ENCODE measurements at regions not wholly inside any gene's neighbourhood (a gene's known extent, or its start where the extent isn't known, plus 50 kb on each side); places are given as distances from the start of the nearest gene placed in this dataset.

DNA sequence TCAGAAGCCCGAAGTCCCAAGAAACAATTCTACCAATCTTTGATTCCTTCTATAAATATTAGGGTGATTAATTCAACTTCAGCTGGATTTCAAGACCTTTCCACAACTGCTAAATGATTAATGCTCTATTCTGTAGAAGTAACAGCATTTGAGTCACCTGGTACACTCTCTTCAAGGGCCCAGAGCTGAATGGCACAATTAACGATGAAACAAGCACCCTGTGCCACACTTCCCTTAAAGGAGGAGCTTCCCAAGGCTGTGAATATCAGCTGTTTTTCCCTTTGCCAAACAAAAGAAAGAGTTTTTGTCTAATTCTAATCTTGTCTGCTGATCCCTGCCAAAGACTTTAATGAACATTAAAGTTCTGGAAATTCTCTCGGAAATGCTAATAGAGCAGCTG is 56.0 kb downstream of the BOD1L2 start:
- DNase-seq (ENCODE audit: low read depth) = no peak
- H3K4me3 ChIP-seq (ENCODE audit: low read length) = no peak overlapping the region
- TF ChIP-seq, protein P1, sequence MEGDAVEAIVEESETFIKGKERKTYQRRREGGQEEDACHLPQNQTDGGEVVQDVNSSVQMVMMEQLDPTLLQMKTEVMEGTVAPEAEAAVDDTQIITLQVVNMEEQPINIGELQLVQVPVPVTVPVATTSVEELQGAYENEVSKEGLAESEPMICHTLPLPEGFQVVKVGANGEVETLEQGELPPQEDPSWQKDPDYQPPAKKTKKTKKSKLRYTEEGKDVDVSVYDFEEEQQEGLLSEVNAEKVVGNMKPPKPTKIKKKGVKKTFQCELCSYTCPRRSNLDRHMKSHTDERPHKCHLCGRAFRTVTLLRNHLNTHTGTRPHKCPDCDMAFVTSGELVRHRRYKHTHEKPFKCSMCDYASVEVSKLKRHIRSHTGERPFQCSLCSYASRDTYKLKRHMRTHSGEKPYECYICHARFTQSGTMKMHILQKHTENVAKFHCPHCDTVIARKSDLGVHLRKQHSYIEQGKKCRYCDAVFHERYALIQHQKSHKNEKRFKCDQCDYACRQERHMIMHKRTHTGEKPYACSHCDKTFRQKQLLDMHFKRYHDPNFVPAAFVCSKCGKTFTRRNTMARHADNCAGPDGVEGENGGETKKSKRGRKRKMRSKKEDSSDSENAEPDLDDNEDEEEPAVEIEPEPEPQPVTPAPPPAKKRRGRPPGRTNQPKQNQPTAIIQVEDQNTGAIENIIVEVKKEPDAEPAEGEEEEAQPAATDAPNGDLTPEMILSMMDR (IDR thresholded peaks at IDR 0.05; ENCODE audit: insufficient read depth, low read depth, low read length, missing control alignments) = no peak

DNA sequence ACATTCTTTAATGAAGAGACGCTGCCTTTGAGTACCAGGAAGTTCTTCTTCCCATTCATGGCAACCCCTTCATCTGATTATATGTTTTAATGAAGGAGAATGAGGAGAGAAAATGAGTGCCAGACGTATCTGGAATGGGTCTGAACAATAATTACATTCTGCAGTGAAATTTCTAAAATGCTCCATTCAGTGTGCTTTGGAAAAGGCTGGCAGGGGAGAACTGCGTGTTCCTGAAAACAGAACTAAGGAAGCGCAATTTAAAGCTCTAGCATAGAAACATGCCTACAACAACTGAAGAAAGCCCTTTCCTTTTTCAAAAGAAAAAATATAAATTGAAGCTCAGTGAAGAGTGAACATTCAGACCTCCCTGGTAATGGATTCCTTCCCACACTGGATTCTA is 58.8 kb downstream of the BOD1L2 start:
- no peak for DNase-seq (ENCODE audit: low read depth)
- TF ChIP-seq, protein P1 (IDR thresholded peaks at IDR 0.05; ENCODE audit: insufficient read depth, low read depth, low read length, missing control alignments) = no peak
- no peak overlapping the region for H3K4me3 ChIP-seq (ENCODE audit: low read length)

DNA sequence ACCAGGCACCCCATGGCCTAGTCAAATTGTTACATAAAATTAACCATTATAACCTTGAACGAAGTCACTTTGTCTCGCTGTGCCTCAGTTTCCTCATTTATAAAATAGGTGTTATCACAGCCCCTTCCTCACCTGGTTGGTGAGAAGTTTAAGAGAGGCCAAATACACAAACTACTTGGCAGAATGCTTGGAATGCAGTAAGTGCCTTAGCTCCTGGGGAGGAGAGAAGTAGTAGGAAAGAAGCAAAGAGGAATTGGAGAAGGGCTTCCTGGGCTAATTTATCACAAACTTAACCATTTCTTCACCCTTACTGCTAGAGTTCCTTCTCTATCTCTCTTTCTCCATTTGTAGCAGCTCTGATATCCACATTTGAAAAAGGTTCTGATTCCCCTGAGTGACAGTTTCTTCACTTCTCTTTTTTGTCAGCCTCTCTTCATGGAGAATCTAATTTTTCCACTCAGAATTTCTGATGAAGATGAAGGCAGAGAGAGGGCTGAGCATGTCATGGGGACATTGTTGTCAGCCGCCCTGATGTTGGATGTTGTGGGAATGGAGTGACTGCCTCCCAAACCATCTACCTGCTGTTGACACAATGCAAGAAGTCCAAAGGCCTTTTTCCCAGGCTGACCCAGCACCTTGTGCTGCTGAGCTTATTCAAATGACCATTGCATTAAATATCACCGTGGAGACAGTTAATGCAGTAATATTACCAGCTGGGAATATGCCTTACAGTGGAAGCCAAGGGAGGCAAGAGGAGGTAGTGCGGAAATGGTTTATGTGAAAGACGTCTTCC is 60.4 kb downstream of the BOD1L2 start:
- no peak overlapping the region for H3K4me3 ChIP-seq (ENCODE audit: low read length)
- TF ChIP-seq, protein P1 (IDR thresholded peaks at IDR 0.05; ENCODE audit: insufficient read depth, low read depth, low read length, missing control alignments) = no peak
- DNase-seq (ENCODE audit: low read depth) = no peak

- TF ChIP-seq, protein P1 (IDR thresholded peaks at IDR 0.05; ENCODE audit: insufficient read depth, low read depth, low read length, missing control alignments) = no peak
- H3K4me3 ChIP-seq (ENCODE audit: low read length) = no peak overlapping the region
- no peak for DNase-seq (ENCODE audit: low read depth)
Observed at GRCh38 chr18:57208047-57208446, 61.2 kb downstream of the BOD1L2 start.

- DNase-seq (ENCODE audit: low read depth) = no peak
- TF ChIP-seq, protein P1 (IDR thresholded peaks at IDR 0.05; ENCODE audit: insufficient read depth, low read depth, low read length, missing control alignments) = no peak
- no peak overlapping the region for H3K4me3 ChIP-seq (ENCODE audit: low read length)
Observed at GRCh38 chr18:57209713-57210106, 62.8 kb downstream of the BOD1L2 start.

GRCh38 chr18:57210107-57210715 is 63.3 kb downstream of the BOD1L2 start:
- no peak overlapping the region for H3K4me3 ChIP-seq (ENCODE audit: low read length)
- peak; percentile 86 for DNase-seq (ENCODE audit: low read depth)
- TF ChIP-seq, protein P1 (IDR thresholded peaks at IDR 0.05; ENCODE audit: insufficient read depth, low read depth, low read length, missing control alignments) = no peak
